WERI-Rb-1 (cell line): ENCODE measurements at regions not wholly inside any gene's neighbourhood (a gene's known extent, or its start where the extent isn't known, plus 50 kb on each side); places are given as distances from the start of the nearest gene placed in this dataset.
"Not testable (repeated sequence)": the region's sequence is repeated elsewhere in the genome, so short reads cannot be mapped to it uniquely, and the experiment has no call there.

ENCODE experiments used
- DNase-seq: peaks from one replicate; pipeline ENCODE4 v3.0.0-alpha.2; 2020
- H3K27ac ChIP-seq: fragments of 250-450 bp; sonication (Bioruptor Pico); 2 replicates; pipeline ENCODE4 v1.5.1; 2020; ENCODE audit warnings: mild to moderate bottlenecking, moderate library complexity
- H3K27me3 ChIP-seq: fragments of 250-450 bp; sonication (Bioruptor Pico); 2 replicates; pipeline ENCODE4 v1.5.1; 2021; ENCODE audit warnings: mild to moderate bottlenecking, low read depth, moderate library complexity; ENCODE audit not compliant: insufficient read depth, severe bottlenecking
- H3K36me3 ChIP-seq: fragments of 250-450 bp; sonication (Bioruptor Pico); 2 replicates; pipeline ENCODE4 v1.5.1; 2020; ENCODE audit warnings: mild to moderate bottlenecking, moderate library complexity
- H3K4me3 ChIP-seq: 2 replicates; pipeline ENCODE4 v1.5.1; 2011; ENCODE audit warnings: low read depth, mild to moderate bottlenecking, control low read depth, low read length
- H3K9me3 ChIP-seq: fragments of 250-450 bp; sonication (Bioruptor Pico); 2 replicates; pipeline ENCODE4 v1.5.1; 2021; ENCODE audit warnings: mild to moderate bottlenecking, moderate library complexity; ENCODE audit not compliant: severe bottlenecking
- TF ChIP-seq, protein P1 (sequence below): IDR thresholded peaks from 2 replicates; pipeline ENCODE4 v1.5.1; 2011; ENCODE audit warnings: low read depth, mild to moderate bottlenecking, control low read depth, inconsistent platforms, low read length

DNA sequence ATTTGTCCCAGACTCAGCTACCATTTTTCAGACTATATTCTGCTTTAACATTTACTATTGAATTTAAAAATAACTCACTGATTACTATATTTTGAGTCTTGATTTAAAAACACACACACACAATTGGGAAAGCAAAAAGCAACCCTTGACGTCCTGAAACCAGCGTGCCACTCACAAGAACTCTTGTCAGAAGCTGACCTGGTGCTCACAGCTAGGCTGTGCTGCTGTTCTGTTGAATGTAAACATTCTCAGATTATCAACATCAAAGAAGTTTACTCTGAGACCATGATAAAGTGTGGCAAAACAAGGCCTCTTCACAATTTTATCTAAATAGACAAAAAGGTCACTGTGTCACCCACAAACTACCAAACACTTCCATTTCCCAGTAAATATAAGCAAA is 62.6 kb upstream of the CACNA2D1 start:
- Histone ChIP-seq H3K9me3 (no peaks in the 10 kb centered on the region), H3K27ac (no peak overlapping the region), H3K27me3 (no peaks in the 10 kb centered on the region), H3K4me3 (no peak overlapping the region), H3K36me3 (no peaks in the 10 kb centered on the region)
- TF ChIP-seq, protein P1, sequence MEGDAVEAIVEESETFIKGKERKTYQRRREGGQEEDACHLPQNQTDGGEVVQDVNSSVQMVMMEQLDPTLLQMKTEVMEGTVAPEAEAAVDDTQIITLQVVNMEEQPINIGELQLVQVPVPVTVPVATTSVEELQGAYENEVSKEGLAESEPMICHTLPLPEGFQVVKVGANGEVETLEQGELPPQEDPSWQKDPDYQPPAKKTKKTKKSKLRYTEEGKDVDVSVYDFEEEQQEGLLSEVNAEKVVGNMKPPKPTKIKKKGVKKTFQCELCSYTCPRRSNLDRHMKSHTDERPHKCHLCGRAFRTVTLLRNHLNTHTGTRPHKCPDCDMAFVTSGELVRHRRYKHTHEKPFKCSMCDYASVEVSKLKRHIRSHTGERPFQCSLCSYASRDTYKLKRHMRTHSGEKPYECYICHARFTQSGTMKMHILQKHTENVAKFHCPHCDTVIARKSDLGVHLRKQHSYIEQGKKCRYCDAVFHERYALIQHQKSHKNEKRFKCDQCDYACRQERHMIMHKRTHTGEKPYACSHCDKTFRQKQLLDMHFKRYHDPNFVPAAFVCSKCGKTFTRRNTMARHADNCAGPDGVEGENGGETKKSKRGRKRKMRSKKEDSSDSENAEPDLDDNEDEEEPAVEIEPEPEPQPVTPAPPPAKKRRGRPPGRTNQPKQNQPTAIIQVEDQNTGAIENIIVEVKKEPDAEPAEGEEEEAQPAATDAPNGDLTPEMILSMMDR, result 0 out of 2 replicates have a peak, but pooled peaks have one; percentile 2
- DNase-seq, result no peak

DNA sequence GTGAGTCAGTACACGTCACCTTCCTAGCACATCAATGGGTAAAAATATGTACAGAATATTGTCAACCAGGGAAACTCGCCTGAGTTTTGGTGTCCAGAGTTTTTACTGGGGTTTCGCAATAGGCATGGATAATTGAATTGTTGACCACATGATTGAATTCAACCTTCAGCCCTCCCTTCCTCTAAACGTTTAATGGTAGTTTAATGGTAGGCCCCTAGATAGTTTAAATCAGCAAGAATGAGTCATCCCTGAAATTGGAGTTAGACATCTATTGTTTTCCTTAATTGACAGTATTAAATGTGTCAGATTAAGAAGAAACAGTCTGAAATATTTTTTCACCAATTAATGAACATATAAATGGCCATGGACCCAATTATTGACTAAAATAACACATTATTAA is 57.8 kb upstream of the CACNA2D1 start:
- no peak for DNase-seq
- TF ChIP-seq, protein P1, result no peak
- no peaks in the 10 kb centered on the region for H3K9me3 ChIP-seq
- no peaks in the 10 kb centered on the region for H3K27me3 ChIP-seq
- no peak overlapping the region for H3K27ac ChIP-seq
- H3K36me3 ChIP-seq, result no peaks in the 10 kb centered on the region
- no peak overlapping the region for H3K4me3 ChIP-seq

DNA sequence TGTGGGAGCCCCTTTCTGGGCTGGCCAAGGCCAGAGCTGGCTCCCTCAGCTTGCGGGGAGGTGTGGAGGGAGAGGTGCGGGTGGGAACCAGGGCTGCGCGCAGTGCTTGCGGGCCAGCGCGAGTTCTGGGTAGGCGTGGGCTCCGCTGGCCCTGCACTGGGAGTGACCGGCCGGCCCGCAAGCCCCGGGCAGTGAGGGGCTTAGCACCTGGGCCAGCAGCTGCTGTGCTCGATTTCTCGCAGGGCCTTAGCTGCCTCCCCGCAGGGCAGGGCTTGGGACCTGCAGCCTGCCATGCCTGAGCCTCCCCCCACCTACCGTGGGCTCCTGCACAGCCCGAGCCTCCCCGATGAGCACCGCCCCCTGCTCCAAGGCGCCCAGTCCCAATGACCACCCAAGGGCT is 56.0 kb upstream of the CACNA2D1 start:
- not testable (repeated sequence) for H3K27me3 ChIP-seq, H3K4me3 ChIP-seq, H3K9me3 ChIP-seq, H3K27ac ChIP-seq, DNase-seq, H3K36me3 ChIP-seq

DNA sequence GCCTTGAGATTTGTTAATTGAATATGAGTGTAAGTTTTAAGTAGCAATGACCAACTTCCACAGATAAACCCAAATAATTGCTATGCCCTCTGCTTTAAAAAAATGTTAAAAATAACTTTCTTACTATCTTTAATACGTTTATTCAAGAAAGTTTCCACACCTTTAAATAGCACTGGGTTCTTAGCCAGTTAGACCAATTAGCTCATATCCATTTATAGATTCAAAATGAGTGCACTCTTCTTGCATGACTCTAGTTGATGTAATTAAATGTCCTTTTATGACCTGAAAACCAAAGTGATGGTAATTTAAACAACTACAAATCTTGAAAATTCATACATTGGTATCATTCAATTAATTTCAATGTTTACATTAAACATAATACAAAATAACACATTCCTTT is 50.8 kb upstream of the CACNA2D1 start:
- no peaks in the 10 kb centered on the region for H3K36me3 ChIP-seq
- TF ChIP-seq, protein P1, result no peak
- no peak for DNase-seq

More for the DNA sequence above, 50.8 kb upstream of the CACNA2D1 start:
- Histone ChIP-seq H3K27ac (no peak overlapping the region), H3K27me3 (no peaks in the 10 kb centered on the region), H3K9me3 (no peaks in the 10 kb centered on the region), H3K4me3 (no peak overlapping the region)
